ENCODE measurements at regions not wholly inside any gene's neighbourhood (a gene's known extent, or its start where the extent isn't known, plus 50 kb on each side); places are given as distances from the start of the nearest gene placed in this dataset.

DNA sequence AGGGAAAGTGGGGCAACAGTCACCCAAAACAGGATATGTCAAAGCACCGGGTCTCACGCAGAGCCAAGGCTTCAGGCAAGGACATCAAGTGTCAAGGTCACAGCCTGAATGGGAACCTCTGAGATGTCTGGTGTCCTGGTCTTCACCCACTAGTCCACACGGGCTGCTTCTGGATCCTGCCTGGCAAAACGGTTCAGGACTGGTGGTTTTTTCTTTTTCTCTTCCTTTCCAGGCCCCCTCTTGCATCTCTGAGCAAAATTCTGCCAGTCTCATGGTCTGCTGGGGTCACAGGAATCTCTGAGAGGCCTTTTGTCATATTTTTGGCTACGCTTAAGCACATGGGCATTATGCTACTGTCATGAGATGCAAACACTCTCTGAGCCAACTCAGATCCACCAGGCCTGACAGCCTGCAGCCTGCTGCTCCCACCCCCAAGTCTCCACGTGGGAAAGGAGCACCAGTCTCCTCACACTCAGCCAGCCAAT, 518.2 kb upstream of the ZEB2 start:
- DNase-seq = no peak

DNA sequence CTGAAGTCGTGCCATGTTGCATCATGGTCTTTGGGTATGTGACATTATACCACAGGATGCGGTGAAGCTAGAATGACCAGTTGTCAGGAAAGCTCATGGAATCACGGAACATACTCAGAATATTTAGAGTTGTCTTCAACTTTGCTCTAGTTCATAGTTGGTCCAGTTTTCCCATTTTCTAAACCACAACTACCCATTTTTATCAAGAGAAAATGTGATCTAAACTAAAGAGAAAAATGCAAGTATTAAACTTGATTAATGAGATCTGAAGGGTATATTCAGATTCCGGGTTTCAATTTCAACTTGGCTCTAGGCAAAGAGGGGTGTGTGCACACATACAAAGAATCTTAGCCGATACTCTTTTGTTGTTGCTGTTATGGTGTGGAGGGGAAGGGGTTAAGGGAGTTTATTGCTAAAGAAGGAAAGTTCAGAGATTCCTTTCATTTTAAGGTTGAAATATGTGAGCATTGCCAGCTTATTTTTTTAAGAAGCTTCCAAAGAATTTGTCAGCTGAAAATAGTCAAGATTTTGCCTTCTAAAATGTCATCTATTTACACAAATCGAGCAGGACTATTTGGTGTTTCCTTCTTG, 516.6 kb upstream of the ZEB2 start:
- DNase-seq = no peak

DNA sequence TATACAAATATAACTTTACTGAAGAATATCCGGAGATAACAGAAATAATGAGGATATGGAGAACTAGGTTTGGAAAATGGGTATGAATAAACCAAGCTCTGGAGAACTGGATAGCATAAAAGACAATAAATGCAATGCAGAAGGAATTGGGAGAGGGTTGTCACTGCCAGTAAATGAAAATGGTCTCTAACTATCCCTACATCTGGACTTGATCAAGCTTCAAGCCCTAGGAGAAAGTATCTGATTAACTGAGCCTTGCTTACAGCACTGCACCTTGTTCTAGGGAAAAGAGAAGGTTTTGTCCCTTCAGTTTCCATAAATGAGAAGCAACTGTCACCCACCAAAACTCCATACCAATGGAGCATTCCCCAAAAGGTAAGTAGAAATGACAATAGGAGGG, 514.6 kb upstream of the ZEB2 start:
- no peak for DNase-seq

DNA sequence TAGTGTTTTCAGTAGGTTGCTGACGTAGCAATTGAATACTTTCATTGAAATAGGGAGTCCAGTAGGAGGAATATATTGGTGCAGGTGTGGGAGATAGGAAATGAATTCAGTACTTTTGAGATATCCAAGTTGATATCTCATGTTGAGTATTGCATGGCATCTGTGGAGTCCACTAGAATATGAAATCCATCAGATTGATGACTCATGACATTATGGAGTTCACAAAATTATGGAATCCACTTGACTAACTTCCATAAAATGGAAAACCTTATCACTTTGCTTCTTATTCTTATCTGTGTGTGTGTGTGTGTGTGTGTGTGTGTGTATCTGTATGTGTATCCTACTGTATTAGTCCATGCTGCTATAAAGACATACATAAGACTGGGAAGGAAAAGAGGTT, 513.5 kb upstream of the ZEB2 start:
- no peak for DNase-seq

DNA sequence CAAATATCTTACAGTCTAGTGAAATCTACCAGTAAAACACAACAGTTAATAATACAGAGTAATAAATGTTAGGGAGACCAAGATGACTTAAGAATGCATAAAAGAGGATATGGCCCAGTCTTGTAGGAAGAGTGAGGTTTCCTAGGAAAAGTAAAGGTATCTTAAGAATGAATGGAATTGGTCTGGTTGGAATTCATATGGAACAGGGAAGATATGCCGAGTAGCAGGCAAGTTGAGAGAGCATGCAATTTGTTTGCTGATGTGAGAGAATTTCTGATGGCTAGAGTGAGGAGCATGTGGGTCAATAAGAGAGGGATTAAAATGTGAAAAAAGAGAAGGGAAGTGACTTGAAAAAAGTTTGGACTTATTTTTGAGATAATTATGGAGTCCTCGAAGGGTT, 512.9 kb upstream of the ZEB2 start:
- DNase-seq = no peak

DNA sequence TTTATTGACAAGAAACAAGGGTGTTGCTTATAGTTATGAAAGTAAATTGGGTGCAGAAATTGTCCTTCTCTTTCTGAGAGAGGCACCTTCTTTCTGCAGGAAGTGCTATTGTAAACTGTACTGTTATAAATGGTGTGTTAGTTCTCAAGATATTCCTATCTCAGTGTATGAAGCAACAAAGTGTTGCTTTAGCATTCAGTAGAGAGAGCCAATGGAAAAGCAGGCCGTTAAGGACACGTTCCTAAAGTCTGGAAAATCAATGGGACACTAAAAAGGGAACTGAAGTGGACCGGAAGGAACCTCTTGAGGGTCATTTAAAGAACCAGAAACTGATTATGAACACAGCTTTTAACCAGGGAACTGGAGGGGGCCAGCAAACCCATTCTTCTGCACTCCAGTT, 510.0 kb upstream of the ZEB2 start:
- no peak for DNase-seq

DNA sequence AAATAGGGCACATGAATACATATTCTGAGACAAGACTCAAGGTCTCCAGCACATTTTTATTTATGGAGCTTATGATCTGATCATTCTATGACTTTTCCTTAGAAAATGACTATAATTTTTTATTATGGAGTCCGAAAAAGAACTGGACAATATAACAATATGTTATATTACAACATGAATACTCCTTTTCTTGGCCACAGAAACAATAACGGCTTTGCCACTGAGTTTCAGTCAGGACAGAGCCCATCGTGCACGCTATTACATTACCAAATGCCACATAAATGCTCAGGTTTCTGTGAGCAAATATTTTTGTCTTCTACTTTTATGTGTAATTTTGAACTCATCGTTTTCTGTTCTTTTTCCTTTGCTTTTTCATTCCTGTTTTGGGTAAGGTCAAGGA, 509.2 kb upstream of the ZEB2 start:
- DNase-seq = no peak

DNA sequence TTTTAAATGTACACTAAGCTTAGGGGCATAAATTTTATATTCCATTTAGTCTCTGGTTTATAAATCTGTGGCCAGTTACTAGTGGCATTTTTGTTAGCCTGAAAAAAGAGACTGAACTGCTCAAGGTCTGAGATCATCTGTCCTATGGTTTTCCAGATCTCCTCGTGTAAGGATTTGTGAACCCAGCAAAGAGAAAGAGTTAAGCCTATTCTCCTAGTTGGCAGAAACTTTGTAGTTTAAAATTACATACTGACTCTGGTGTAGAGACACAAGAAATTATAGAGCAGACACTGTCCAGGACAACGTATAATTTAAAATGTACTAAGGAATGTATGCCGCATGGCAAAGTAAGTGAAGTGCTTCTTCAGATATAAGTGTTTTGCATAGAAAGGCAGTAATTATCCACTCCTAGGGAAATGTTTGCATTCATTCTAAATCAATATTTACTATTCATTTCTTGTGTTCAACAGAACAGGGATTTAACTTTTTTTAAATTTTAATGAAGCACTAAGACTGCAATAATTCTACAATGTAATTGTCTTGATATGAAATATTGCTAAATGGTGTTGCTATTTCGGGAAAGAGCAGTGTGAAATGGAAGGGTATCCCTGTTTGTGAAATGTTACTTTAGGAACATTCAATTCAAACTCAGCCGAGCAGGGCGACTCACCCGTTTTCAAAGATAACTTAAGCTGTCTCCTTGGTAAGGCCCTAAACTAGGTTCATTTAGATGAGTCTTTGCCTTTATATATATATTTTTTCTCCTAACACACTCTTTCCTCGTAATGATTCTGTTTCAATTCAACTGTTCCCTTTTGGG, 508.4 kb upstream of the ZEB2 start:
- DNase-seq = no peak

DNA sequence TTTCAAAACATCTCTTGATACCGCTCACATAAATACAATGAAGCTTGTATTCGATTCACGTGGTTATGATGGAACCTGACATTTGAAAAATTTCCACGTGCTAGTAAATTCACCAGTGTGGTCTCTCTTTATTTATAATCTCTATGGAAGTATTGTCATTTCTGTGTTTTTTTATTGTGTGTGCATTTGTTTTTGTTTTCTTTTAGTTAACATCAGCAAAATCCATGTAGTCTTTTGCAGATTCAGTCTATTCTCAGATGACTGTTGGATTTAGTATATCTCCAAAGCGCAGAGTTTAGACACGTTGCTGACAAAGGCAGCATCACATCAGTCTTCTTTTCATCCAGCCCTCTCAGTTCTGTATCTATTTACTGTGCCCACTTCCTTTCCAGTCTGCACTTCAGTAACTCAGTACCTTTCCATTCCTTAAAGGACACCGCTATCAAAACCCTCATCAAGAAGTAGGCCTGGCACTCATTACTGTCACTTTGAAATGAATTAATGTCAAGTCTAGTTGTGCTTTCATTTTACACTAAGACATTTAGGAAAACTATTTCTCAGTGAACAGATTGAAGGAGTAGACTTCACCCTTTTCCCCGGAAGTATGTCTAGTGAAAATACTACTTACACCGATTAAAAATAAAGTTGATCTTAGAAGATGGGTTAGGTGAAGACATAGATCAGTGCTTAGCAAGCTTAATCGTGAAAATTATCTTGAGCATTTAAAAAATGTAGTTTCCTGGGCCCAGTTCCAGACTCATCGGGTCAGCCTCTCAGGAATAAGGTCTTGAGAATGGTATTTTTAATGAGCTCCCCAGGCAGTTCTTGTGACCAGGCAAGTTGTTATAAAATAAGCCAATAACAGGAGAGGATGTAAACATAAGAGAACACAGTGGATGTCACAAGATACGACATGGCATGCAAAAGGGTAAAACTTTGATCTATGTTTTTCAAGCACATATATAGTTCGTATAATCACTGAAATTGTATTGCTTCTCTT, 506.8 kb upstream of the ZEB2 start:
- DNase-seq = no peak

DNA sequence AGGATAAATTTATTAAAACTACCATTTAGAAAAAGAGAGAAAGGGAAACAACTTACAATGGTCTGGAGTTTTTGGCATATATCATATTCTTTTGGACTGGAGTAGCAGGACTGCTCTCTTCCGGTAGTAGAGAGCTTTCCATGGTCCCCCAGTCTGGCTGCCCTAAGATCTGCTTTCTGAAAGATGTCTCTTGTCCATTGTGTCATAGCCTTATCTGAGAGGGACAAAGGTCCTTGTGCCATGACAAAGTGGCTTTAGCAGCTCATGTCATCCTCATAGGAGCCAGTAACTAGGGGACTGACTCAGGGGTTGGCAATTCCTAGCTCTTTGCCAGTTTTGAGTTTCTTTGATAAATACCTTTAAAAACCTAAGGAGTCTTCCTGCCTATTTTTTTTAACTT, 505.5 kb upstream of the ZEB2 start:
- no peak for DNase-seq

DNA sequence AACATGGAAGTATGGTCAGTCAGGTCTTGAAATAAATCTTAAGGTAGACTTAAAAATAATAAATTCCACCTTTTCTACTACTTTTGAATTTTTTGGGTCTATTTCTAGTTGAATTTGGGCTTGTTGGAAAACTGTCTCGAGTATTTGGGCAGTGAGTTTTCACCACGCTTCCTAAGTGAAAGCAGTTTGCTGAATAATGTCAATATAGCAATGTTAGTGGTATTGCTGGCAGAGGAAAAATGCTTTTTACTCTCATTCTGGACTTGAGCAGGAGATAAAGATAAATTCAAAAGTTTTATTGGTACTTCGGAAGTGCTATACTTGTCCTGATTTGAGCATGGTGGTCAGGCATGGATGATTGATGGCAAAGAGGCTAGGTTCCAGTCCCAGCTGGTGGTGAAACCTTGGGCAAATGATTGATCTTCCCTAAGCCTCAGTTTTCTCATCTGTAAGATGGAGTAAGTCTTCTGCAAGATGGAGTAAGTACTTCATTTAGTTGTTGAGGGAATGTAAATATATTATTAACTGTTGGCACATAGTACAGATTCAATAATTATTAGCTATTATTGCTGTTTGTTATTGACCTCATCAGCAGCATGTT, 503.5 kb upstream of the ZEB2 start:
- no peak for DNase-seq

DNA sequence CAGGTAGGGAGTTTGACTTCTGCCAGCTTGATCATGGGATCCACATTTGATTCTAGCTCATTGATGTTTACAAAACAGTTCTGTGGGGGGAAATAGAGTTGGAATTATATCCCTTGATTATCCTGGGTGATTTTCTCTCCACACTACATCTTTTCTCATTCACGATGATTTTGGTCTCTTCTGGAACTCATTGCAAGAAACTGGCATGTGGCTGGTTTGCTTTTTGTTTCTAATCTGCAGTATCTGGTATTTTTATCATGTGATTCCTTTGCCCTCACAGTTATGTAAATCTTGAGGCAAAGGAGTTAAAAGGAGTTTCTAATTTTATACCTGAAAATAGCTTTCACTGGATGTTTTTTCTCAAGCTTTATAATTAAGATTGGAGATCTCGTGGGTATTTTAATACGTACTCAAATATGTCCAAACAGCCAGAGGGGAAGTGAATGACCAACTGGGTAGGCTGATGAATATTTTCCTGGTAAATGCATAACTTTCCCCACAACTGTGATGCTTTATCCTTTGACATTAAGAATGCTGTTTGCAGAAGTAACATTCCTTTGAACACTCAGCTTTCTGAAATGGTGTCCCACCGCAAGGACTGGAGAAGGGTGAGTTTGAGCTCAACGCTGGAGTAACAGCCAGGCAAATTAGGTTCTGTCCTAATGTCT, 502.9 kb upstream of the ZEB2 start:
- no peak for DNase-seq

DNA sequence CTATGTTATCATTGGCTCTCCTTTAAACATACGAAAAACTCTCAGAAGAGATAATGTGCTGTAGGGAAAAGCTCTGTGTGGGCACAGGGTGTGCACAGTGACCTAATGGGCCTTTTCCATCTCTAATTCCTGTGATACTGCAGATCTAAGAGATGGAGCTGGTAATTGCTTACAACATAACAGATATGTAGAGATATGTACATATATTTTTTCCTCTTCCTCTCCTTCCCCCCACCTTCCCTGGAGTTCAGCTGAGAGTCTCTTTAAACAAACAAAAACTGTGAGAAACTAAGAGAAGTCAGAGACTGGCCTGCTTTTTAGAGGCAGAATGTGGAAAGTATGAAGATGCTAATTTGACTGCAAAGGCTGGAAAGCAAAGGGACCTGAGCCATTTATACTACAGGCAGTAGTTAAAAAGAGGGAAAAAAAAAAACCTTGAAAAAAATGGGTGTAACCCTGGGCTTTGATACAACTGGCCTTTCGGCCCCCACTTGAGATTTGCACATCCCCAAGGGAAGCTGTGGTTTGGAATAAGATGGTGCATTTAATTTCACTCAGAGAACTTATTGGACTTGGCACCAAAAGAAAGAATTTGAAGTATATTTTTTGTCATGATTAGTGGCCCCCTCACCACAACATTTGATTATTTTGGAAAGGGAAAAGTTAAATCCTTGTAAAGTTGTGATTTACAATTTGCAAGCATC, 502.2 kb upstream of the ZEB2 start:
- DNase-seq = no peak

DNA sequence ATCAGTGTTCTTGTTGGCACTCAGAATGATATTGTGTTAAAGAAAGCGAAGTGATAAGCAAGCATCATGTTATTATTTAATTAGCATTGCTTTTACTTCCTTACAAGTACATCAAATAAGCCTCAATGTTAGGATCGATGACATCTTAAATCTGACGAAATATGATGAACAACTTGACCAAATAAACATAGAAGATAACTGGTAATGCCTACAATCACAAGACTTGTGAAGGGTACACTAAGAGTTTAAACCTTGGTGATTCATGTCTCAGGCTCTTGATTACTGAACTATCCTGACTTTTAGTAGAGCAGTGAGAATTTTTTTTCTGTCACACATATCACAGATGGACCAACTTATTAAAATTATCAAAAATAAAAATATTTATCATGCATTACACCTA, 500.8 kb upstream of the ZEB2 start:
- DNase-seq = no peak

DNA sequence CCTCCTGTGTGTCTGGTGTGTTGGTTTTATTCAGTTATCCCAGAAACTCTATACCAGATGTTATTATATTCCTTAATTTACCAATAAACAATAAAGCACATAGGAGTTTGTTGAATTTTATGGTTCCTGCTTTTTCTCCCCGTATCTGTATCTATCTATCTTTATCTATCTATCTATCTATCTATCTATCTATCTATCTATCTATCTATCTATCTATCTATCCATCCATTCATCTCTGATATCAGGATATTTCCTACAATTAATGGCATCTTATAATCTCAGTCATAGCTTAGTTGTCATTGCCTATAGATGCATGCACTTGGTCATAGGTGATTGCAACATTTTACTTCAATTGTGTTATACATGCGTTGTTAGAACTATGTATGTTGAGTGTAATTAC, 500.2 kb upstream of the ZEB2 start:
- no peak for DNase-seq

DNA sequence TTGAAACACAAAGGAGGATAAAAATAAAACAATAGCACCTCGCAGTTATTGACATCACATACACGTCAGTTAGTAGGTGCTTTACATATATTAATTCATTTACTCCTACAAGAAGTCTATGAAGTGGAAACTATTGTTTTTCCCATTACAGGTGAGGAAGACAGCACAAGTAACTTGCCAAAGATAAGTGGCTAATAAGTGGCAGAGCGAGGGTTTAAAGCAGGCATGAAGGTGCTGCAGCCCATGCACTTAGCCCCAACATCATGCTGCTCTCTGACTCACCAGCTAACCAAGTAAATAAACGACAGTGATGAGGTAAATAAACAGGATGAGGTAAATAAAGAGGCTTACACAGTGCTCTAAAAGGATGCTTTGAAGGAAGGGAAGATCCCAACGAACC, 498.6 kb upstream of the ZEB2 start:
- DNase-seq = no peak

DNA sequence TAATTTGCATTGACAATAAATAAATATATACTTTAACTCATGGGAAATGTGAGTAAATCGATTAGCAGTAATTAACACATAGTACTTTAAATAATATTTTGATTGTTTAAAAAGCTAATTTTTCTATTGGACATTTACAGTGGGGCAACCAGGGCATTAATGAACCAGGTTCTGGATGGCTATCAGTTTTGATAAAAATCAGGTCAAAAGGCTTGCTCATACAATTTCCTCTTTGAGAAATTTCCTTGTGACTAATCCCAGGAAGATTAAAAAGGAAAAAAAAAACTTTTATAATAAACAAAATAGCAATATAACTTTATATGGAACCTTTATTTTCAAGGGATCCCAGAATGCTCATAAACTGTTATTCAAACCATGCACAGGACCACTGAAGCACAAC, 497.2 kb upstream of the ZEB2 start:
- no peak for DNase-seq

DNA sequence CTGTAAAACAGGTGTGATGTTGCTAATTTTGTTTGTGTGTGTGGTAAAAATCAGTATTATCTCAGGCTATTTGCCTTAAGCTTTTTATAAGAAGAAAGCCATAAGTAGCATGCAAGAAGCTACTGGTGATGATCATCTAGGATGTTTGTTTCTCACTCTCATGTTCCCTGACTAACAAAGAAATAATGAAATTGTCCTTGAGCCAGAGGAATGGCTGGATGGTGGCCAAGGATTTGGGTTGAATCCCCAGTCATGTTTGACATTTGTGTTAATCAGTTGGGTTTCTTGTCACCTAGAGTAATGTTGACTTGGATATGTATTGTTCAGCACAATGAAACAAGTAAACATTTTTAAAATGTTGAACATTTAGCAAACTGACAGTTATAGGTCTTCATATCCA, 496.8 kb upstream of the ZEB2 start:
- DNase-seq = no peak

DNA sequence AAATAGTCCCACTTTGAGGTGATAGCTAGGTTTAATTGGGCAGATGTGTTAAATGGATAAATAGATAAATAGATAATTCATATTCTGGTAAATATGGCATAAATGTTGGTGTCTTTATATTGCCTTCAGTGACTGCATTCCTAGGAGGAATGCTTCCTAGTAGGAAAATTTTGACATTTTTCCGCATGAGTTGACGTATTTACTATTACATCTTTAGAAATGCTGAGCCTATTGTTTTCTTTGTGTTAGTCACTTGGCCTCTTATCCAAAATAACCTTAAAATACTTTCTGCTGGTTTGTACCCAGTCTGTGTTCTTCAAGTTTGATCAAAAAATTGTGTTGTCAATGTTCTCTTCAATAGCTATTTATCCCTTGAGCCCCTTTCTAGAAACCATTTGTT, 495.6 kb upstream of the ZEB2 start:
- DNase-seq = no peak

DNA sequence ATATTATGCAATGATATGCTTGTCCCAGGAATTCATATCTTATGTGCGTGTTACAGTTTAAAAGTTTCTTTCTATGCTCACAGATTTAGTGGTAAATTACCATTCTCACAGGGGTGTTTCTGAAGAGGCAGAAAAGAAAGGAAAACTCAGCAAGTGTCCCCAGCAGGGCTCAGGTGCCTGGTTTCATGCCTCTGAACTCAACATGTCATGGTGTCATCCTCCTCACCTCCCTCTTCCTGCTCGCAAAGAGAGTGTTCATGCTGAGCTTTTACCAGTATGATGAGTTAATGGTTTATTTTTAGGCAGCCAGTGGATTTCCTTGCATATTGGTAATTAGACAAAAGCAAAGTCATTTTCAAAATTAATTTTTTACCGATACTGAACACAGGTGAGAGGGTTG, 492.9 kb upstream of the ZEB2 start:
- DNase-seq = no peak

DNA sequence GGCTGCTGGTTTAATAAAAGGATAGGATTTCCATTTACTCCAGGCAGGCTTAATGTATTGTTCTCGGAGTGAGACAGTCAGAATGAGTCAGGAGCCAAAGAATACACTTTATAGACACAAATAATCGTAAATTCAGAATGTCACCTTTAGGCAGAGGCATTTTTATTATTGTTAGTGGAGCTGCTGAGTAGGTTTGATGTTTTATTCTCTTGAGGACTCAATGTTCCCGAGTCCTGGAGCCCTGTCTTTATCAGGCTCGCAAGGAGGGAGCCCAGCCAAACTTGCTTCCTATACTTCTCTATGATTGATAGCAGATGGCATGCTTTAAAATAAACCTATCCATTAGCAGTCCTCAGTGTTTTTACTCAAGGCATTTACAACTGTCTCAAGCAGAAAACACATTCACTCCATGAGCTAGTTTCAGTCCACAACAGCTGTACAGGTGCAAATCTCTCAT, 492.3 kb upstream of the ZEB2 start:
- no peak for DNase-seq

DNA sequence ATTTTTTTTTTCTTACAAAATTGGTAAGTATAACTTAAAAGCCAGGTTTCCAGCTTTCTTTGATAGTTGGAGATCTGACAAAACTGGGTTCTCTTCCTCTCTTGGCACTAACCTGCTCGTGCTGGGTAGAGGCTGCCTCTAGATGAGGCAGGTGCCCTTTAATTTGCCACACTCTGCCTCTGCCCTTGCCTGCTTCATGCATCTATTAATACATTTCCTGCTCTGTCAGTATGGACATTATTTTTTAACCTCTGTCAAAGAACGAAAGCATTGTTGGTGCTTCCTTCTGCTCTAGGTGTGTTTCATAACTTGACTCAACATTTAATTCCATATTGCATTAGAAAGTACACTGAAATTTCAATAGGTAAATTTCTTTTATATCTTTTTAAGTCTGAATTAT, 490.7 kb upstream of the ZEB2 start:
- DNase-seq = no peak

Data from CD4-positive, alpha-beta T cell treated with Interleukin-10 for 1 hour (primary cell).